ENCODE measurements at regions not wholly inside any gene's neighbourhood (a gene's known extent, or its start where the extent isn't known, plus 50 kb on each side); places are given as distances from the start of the nearest gene placed in this dataset.

DNA sequence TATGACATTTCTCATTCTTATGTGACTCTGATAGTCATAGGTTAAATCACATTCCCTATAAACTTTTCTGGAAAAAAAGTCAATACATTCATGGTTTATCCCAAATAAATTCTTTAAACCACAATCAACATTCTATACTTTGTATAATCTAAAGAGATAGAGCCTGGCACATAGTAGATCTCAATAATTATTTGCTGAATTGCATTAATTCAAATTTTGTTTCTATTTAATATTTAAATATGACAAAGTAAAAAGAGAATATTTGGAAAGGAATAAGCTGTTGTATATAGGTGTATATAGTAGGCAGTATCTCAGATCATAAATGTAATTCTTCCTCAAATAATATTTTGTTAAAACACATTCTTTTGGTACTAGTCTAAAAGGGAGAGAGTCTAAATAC, 102.2 kb upstream of the USP15 start:
- H3K79me1 ChIP-seq (ENCODE audit: low read depth, low read length) = no peaks in the 10 kb centered on the region
- no peaks in the 10 kb centered on the region for H3K79me2 ChIP-seq (ENCODE audit: control insufficient read depth in 1 of 2, insufficient read depth in 2 of 2, low read length in 2 of 2)
- DNase-seq (ENCODE audit: low read depth in 1 of 2, low spot score in 2 of 2) (no peak), FAIRE-seq (no peak)
- no peak overlapping the region for H3K23ac ChIP-seq (ENCODE audit: insufficient read length)
- H2AFZ ChIP-seq (ENCODE audit: low read length) = no peak overlapping the region
- H2BK5ac ChIP-seq (ENCODE audit: low read depth, low read length) = no peak overlapping the region
- ChIA-PET POLR2A (ENCODE audit: partially characterized antibody) (no interaction called here), CTCF (ENCODE audit: partially characterized antibody) (interaction anchor here (1.0 to 1.2 kb wide), 2 partner anchors 22 to 34 kb away, joined by 3 to 4 read pairs; no protein-coding TSS in a partner anchor)
- H3K36me3 ChIP-seq (ENCODE audit: control insufficient read depth in 2 of 4, insufficient read depth in 4 of 4, low read length in 3 of 4) = no peaks in the 10 kb centered on the region
- H3K4me3 ChIP-seq (ENCODE audit: extremely low read depth in 1 of 4, insufficient read depth in 2 of 4, low read depth in 3 of 4, low read length in 4 of 4) = no peak overlapping the region
- H4K20me1 ChIP-seq (replicated peaks in 1 of 2; ENCODE audit: control insufficient read depth in 1 of 2, insufficient read depth in 2 of 2, low read length in 2 of 2) = no peaks in the 10 kb centered on the region
- no peak overlapping the region for H4K8ac ChIP-seq (ENCODE audit: extremely low read depth, insufficient read depth, low read length)
- H4K91ac ChIP-seq (replicated peaks; ENCODE audit: insufficient read length, low read length) = no peak overlapping the region
- no peak overlapping the region for H3K27ac ChIP-seq (ENCODE audit: low read depth, low read length)
- H2BK20ac ChIP-seq (ENCODE audit: low read length) = no peak overlapping the region
- H3K18ac ChIP-seq (ENCODE audit: extremely low read depth, low read length) = no peak overlapping the region
- no peak overlapping the region for H3K56ac ChIP-seq (replicated peaks; ENCODE audit: insufficient read length, low read depth, low read length)
- H2BK15ac ChIP-seq (ENCODE audit: low read length) = no peak overlapping the region
- H3K4me1 ChIP-seq (replicated peaks in 1 of 4; ENCODE audit: control insufficient read depth in 3 of 4, insufficient read depth in 4 of 4, low read length in 3 of 4) = no peaks in the 10 kb centered on the region
- H2AK5ac ChIP-seq (ENCODE audit: low read depth, low read length) = no peak overlapping the region
- H3K4ac ChIP-seq (replicated peaks; ENCODE audit: insufficient read length, low read depth, low read length) = no peak overlapping the region
- no peak overlapping the region for H3K14ac ChIP-seq (ENCODE audit: insufficient read length)
- no peak overlapping the region for H4K5ac ChIP-seq (ENCODE audit: insufficient read length, low read depth, low read length)
- H3K27me3 ChIP-seq (replicated peaks in 1 of 4; ENCODE audit: control insufficient read depth in 3 of 4, extremely low read depth in 1 of 4, insufficient read depth in 3 of 4, low read length in 3 of 4) = no peaks in the 10 kb centered on the region
- H3K4me2 ChIP-seq (ENCODE audit: insufficient read depth in 1 of 2, low read depth in 2 of 2, low read length in 2 of 2) = no peak overlapping the region
- H3K9ac ChIP-seq (replicated peaks in 1 of 4; ENCODE audit: extremely low read depth in 1 of 4, low read depth in 3 of 4, low read length in 3 of 4) = no peak overlapping the region
- no peaks in the 10 kb centered on the region for H3K9me3 ChIP-seq (ENCODE audit: insufficient read depth in 2 of 2, low read depth in 1 of 2, low read length in 1 of 2)
- H2BK12ac ChIP-seq (ENCODE audit: low read depth, low read length) = no peak overlapping the region
- TF ChIP-seq CBX5 (IDR thresholded peaks at IDR 0.05; ENCODE audit: low read depth, low read length) (no peak), ZNF274 (IDR thresholded peaks at IDR 0.05; ENCODE audit: borderline replicate concordance, extremely low read depth, low read length) (no peak)
- no peaks in the 10 kb centered on the region for H3K23me2 ChIP-seq (ENCODE audit: low read depth, low read length)
- H2BK120ac ChIP-seq (replicated peaks; ENCODE audit: low read depth, low read length) = no peak overlapping the region
